Glomerular visceral epithelial cell (primary cell): ENCODE measurements at regions not wholly inside any gene's neighbourhood (a gene's known extent, or its start where the extent isn't known, plus 50 kb on each side); places are given as distances from the start of the nearest gene placed in this dataset.
"Not testable (repeated sequence)": the region's sequence is repeated elsewhere in the genome, so short reads cannot be mapped to it uniquely, and the experiment has no call there.

ENCODE experiments used
- DNase-seq: peaks from one replicate; pipeline ENCODE4 v3.0.0-alpha.2; 2016; ENCODE audit errors: extremely low spot score

DNA sequence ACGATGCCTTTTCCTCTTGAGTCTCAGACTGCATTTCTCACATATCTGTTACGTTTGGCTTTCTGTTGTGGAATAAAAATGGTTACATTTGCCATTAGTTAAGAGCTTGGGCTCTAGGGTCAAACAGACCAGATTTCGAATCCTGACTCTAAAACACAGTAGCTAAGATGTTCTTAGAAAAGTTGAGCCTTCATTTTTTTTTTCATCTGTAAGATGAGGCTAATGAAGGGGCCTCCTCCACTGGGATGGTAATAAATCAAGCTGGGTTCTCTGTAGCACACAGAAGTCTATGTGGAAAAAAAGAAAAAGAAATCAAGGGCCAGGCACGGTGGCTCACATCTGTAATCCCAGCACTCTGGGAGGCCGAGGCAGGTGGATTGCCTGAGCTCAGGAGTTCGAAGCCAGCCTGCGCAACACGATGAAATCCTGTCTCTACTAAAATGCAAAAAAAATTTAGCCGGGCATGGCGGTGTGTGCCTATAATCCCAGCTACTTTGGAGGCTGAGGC, 49.9 kb upstream of the CAPRIN1 start:
- DNase-seq, result no peak

DNA sequence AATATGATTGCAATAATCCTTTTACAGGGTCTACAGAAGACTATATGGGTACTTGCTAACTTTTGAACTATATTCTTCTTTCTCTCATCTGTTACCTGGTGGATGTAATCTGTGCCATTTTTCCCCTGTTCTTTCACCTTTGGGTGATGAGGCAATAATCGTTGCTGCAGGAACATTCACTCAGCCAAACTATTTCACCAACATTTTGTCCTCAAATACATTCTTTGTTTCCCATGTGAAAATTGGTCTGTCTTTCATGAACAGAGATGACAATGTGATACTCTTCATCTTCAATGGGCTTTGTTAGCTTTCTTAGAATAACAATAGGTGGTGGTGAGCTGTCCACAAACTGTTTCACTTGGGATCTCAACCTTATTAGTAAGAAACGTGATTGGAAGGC, 52.1 kb upstream of the CAPRIN1 start:
- DNase-seq, result no peak

- DNase-seq, result no peak
Observed at GRCh38 chr11:33997584-33998251, 53.8 kb upstream of the CAPRIN1 start.

GRCh38 chr11:33996498-33997454, 54.8 kb upstream of the CAPRIN1 start:
- peak; percentile 66 for DNase-seq

GRCh38 chr11:33994937-33995336, 56.6 kb upstream of the CAPRIN1 start:
- no peak for DNase-seq

- not testable (repeated sequence) for DNase-seq
Observed at GRCh38 chr11:33991136-33991535, 60.4 kb upstream of the CAPRIN1 start.

DNA sequence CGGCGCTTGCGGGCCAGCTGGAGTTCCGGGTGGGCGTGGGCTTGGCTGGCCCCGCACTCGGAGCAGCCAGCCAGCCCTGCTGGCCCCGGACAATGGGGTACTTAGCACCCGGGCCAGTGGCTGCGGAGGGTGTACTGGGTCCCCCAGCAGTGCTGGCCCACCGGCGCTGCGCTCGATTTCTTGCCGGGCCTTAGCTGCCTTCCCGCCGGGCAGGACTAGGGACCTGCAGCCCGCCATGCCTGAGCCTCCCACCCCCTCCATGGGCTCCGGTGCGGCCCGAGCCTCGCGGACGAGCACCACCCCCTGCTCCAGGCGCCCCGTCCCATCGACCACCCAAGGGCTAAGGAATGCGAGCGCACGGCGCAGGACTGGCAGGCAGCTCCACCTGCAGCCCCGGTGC, 61.4 kb upstream of the CAPRIN1 start:
- not testable (repeated sequence) for DNase-seq

GRCh38 chr11:33989461-33989860, 62.1 kb upstream of the CAPRIN1 start:
- DNase-seq, result no peak

DNA sequence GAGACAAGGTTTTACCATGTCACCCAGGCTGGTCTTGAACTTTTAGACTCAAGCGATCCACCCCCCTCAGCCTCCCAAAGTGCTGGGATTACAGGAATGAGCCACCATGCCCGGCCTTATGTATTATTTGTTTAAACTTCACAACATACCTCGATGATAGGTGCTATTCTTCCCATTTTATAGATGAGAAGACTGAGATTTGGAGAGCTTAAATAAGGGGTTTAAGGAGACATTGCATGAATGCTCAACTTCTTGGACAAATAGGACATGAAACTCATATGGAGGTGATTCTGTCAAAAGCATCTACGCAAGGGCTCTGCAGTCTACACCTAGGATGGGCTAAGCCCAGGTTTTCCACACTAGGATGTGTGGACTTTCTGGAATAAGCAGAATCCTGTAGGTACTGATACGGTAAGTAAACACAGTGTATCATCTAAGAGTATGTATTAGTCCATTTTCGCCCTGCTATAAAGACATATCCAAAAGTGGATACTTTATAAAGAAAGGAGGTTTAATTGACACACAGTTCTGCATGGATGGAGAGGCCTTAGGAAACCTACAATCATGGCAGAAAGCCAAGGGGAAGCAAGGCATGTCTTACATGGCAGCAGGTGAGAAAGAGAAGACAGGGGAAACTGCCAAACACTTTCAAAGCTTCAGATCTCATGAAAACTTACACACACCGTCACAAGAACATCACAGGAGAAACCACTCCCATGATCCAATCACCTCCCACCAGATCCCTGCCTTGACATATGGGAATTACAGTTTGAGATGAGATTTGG, 62.8 kb upstream of the CAPRIN1 start:
- no peak for DNase-seq

DNA sequence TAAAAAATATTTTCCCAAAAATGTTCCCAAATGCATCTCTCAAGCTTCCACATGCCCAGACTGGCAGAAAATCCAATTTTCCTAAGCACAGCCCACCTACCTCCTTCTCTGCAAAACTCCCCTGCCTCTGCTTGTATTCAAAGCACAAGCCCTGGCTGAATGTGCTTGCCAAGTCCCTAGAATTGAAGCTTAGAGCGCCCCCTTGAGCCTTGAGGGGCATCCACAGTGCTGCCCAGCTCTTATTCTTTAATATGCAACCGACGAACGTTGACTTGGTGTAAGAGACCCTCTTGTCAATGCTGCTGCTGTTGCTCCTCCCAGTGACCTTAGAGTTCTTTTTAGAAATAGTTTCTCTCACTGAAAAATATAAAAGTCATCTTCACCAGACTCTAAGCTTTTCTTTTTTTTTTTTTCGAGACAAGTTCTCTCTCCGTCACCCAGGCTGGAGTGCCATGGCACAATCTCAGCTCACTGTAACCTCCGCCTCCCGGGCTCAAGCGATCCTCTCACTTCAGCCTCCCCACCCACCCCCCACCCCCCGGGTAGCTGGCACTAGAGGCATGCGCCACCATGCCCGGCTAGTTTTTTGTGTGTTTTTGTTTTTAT, 63.5 kb upstream of the CAPRIN1 start:
- DNase-seq, result peak; percentile 58

GRCh38 chr11:33987545-33987944, 64.0 kb upstream of the CAPRIN1 start:
- DNase-seq, result no peak

GRCh38 chr11:33986597-33987501, 64.7 kb upstream of the CAPRIN1 start:
- not testable (repeated sequence) for DNase-seq

- DNase-seq, result no peak
Observed at GRCh38 chr11:33984682-33985389, 66.7 kb upstream of the CAPRIN1 start.

DNA sequence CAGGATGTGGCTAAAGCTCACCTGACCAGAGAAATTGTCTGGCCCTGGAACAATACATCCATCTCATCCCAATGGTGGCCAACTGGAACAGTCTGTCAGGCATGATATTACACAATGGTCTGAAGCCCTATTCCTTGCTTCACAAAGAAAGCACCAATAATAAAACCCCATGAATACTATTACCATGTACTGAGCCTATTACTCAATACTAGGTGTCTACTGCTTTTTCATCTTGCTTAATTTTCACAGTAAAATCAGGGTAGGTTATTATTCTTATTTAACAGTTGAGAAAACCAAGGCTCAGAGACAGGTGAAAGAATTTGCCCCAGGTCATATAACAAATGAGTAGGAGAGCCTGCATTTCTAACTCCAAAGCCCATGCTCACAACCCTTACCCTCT, 68.9 kb upstream of the CAPRIN1 start:
- no peak for DNase-seq

DNA sequence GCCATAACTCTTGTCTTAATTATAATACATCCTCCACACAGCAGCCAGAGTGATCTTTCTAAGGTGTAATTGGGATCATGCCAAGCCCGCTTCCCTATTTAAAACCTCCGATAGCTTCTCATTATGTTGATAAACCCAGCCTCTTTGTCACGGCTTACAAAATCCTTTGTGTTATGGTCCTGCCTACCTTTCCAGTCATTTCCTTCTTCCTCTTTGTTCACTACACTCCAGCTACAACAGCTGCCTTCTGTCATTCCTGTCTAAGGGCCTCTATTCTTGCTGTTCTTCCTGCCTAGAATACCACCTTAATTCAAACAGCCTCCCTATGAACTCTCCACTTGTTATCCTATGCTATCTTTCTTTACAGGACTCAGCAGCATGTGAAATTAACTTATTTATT, 70.6 kb upstream of the CAPRIN1 start:
- DNase-seq, result no peak

GRCh38 chr11:33978376-33978775, 73.2 kb upstream of the CAPRIN1 start:
- DNase-seq, result no peak

- DNase-seq, result no peak
Observed at GRCh38 chr11:33977676-33978075, 73.9 kb upstream of the CAPRIN1 start.

GRCh38 chr11:33976495-33977199, 74.9 kb upstream of the CAPRIN1 start:
- DNase-seq, result no peak

DNA sequence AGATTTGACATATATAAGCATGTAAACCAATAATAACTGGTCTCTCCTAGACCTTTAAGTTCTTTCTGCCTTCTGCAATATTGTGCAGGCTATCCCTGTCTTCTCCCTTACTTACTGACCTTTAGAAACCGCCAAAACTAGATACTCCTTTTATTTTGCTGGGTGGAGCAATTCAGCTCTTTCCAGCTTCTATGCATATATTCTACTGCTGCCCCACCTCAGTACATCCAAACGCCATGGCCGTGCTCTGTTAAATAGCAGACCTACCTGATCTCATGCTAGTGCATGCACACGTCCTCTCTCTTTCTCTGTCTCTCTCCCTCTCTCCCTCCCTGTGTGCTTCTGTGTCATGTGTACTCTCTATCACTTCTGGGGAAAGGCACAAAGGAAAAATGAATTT, 76.7 kb upstream of the CAPRIN1 start:
- no peak for DNase-seq
